NK-92 treated with Interleukin-12 subunit alpha and Interleukin-12 subunit beta, amount 100 ng/mL, for 24 hours (cell line): ENCODE measurements at regions not wholly inside any gene's neighbourhood (a gene's known extent, or its start where the extent isn't known, plus 50 kb on each side); places are given as distances from the start of the nearest gene placed in this dataset.

ENCODE experiments used
- DNase-seq: peaks from one replicate; lab custom pipeline; 2025; lab: John Stamatoyannopoulos, UW

DNA sequence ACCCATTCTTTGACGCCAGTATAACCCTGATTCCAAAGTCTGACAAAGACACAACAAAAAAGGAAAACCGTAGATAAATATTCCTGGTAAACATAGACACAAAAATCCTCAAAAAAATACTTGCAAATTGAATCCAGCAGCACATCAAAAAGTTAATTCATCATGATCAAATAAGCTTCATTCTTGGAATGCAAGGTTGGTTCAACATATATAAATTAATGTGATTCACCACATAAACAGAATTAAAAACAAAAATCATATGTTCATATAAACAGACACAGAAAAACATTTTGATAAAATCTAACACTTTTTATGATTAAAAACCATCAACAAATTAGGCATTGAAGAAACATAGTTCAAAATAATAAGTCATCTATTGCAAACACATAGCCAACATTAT lies 324.2 kb upstream of the TRPC7 start:
- DNase-seq = no peak

DNA sequence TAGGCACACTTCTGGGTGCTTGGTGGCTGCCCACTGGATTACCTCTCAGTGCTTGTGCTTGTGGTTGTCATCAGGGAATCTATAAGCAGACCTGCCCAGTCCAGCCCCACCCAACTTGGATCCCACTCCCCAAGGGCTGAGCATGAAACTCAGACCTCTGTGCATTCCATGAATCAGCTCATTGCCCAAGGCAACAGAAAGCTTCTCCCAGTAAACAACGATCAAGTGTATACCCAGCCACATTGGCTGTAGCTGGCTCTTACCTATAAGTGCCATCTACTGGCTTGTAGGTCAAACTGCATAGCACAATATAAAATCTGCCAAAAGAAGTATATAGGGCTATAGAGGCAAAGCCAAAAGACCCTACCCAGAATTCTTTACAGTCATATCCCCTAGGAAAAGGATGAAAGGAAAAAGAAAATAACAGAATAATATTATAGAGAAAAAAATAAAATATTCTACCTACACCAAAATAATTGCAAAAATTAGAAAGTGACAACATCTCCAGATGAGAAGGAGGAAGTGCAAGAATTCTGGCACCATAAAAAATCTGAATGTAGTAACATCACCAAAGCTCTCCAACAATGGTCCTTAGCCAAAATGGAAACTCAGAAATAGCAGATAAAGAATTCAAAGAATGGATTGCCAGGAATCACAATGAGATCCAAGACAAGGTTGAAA lies 321.0 kb upstream of the TRPC7 start:
- DNase-seq = no peak

DNA sequence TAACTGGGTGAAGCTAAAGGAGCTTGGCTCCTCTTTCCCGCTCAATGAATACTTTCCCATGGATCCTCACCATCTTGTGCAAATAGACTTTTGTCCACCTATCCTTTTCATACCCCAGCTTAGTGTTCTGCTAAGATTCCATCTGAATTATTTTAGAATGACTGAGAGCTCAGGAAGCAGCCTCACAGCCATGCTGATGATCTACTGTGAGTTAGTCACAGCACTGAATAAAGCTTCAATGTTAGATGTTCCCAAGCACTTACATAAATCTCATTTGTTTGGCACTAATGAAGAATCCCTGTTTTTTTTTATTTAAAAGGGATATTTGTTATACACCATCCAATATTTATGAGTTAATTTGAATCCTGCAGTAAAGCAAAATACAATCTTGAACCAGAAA lies 317.6 kb upstream of the TRPC7 start:
- no peak for DNase-seq

GRCh38 chr5:136679233-136679632 lies 313.9 kb upstream of the TRPC7 start:
- no peak for DNase-seq

- DNase-seq = no peak
Observed at GRCh38 chr5:136677217-136677616, 311.9 kb upstream of the TRPC7 start.

GRCh38 chr5:136676685-136677084 lies 311.3 kb upstream of the TRPC7 start:
- no peak for DNase-seq

DNA sequence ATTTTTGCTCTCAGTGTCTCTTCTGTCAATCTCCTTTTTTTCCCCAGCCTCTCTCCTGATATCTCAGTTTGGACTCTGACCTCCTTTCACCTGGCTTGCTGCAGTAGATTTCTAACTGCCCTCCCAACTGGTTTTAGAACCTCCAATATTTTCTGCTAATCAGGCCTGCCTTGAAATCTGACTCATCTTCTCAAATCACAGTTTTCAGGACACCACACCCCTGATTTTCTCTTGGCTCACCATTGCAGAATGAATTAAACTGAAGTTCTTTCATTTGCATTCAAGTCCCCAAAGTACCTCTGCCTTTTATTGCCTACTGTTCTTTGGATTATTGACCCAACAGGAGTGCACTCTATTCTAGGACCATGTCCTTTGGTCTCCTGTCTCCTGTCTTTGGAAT lies 310.4 kb upstream of the TRPC7 start:
- DNase-seq = no peak

DNA sequence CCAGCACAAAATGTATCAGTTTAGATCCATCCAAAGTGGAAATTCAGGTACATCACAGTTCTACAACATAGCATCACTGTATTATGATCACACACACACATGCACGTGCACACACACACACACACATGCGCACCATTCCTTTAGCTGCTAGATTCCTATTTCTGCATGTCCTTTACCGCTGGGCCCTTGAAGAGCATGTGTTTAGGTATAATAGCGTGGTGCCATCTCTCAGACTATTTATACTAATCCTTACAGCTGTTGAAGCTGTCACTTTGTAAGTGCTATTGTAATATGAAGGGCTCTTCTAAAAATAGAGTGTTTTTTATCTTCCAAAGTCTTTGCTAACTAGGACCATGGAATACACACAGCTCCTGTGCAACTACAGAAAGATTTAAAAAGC lies 308.8 kb upstream of the TRPC7 start:
- DNase-seq = no peak

DNA sequence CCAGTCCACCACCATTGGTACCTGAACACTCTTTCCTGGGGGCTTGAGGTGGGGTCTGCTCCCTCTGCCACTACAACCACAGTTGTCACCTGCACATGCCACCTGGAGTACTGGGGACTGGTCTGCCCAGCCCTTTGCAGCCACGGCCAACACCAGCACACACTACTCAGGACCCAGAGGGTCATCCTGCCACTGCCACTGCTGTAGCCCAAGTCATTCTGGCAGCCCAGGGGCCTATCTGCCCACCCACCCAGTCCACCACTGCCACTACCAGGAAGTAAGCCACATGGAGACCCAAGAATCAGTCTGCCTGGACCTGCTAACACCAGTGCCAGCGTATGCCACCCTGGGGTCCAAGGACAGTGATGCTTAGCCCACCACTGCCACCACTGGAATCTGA lies 302.4 kb upstream of the TRPC7 start:
- DNase-seq = no peak

GRCh38 chr5:136666970-136667620 lies 301.8 kb upstream of the TRPC7 start:
- DNase-seq = no peak

DNA sequence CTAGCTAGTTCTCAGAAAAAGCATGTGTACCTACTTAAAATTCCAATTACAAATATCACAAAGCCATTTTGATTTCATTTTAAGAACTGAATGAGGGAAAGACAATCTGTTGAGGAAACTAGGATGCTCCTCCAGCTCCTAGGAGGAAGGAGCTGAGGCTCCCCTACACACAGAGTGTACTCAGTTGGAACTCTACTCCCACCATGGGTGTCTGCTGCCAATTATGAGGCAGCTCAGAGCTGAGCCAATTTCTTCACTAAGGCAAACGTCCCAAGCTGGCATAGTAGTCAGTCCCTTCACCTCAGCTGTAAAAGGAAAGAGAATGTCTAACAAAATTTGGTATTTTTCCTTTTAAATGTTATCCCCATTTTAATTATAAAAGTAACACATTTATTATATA lies 300.0 kb upstream of the TRPC7 start:
- no peak for DNase-seq

- no peak for DNase-seq
Observed at GRCh38 chr5:136661026-136661425, 295.7 kb upstream of the TRPC7 start.

DNA sequence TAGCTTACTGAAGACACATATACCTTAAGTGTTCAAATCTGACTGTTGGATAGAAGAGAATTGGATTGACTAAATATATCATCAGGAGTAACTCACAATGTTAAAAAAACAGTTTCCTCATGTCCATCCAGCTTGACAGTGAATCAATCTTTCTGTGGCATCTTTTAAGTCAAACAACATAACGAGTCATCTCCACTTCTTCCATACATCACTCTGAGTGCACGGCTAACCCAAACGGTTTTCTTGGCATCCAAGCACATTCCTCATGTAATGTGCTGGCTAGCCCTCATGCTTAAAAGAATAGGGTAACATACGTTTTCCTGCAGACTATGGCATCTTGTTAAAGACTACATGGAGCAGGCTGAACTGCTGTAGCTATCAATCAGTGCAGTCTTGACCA lies 291.5 kb upstream of the TRPC7 start:
- DNase-seq = no peak

DNA sequence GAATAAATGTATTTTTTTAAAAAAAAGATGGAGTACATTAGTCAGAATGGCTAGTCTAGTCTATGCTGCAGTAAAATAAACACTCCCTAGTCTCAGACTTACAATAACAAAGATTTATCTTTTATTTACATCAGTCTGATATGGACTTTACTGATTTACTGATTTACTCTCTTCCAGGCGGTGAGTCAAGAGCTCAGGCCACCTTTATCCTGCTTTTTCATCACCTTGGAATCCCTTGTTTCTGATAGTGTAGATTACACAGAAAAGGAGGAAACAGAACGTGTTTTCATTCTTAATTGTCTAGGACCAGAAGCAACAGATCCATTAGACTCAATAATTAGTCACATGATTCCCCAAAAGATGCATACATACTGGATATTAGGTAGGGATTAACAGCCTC lies 290.1 kb upstream of the TRPC7 start:
- DNase-seq = no peak

DNA sequence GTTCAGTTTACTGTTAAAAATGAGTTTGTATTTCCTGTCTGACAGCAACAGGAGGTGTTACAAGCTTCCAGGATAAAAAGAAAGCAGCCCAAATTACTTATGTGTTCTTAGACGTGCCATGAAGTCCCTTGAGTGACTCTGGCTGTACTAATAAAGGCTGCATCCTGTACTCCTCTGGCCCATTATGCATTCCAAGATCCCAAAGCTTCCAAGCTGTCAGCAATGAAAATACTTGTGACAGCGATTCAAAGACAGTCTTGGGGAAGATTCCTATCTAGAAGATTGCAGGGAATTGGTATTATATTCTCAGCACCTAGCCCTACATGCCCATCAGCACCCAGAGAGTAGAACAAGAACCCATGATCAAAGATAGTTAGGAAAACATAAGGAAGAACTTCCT lies 281.6 kb upstream of the TRPC7 start:
- DNase-seq = no peak

DNA sequence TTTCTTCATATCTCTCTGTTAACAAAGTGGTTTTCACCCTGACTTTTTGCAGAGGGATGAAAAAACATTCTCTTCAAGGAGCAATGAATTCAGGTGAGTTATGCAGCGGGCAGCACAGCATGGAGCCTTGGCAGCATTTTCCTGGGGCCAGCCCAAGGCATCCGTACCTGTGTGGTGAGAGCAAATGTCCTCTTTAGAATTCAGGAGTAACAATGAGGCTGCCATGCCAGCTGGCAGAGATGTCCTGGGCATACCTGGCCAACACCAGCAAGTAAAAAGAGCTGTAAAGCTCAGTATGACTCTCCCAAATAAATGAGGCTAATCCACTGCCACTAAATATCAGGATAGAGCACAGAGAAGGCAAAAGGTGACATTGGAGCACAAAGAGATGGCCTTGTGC lies 277.6 kb upstream of the TRPC7 start:
- DNase-seq = no peak

- no peak for DNase-seq
Observed at GRCh38 chr5:136639616-136640015, 274.3 kb upstream of the TRPC7 start.

DNA sequence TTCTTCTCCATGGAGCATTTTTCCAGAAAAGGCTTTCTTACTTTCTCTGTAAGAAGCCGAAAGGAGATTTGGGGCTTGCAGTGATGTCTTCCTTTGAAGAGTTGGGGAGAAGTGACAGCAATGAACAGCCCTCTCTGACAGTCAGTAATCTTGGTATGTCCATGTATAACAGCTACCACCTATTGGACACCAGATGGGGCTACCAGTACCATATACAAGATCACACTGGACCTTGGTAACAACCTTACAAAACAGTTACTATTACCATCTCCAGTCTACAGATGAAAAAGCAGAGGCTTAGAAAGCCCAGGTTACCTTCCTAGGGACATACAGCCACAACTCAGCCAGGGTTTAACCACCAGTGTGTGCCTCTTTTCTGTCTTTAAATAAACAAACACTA lies 272.7 kb upstream of the TRPC7 start:
- no peak for DNase-seq

- DNase-seq = no peak
Observed at GRCh38 chr5:136636001-136636400, 270.7 kb upstream of the TRPC7 start.

DNA sequence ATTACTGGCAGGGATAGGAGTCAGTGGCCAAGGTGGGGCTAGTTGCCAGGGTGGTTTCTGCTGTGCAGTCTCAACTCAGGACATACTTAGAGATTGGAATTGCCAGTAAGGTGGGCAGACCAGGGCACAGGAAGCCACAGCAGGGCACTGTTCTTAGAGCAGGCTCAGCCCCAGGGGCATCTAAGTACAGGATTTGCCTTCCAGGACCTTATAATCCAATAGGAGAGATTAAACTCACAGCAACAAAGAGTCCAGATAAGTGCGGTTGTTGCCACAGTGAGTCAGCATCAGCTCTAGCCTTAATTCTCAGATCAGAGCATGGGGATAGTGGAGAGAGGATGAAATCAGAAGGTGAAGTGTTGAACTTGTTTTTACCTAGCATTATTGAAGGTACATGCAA lies 265.8 kb upstream of the TRPC7 start:
- no peak for DNase-seq

GRCh38 chr5:136629125-136629792 lies 263.9 kb upstream of the TRPC7 start:
- DNase-seq = no peak

GRCh38 chr5:136626531-136626930 lies 261.2 kb upstream of the TRPC7 start:
- DNase-seq = no peak

- DNase-seq = no peak
Observed at GRCh38 chr5:136622747-136623146, 257.4 kb upstream of the TRPC7 start.

DNA sequence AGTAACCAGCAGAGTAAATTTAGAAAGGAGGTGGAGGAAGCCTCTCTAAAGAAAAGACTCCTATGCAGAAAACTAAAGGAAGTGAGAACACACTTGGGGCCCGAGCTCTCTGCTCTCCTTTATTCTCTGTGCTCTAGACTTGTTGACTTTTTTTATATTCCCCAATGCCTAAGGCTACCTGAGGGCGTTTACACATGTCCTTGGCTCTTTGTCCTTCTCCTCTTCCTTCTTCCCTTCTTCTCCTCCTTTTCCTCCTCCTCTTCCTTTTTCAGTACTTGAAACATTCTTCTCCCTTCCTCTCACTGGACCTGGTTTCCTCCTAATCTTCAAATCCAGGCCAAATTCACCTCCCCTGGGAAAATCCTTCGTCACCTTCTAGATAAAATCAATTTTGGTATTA lies 256.4 kb upstream of the TRPC7 start:
- DNase-seq = no peak
